GM06990 (cell line): ENCODE measurements at regions not wholly inside any gene's neighbourhood (a gene's known extent, or its start where the extent isn't known, plus 50 kb on each side); places are given as distances from the start of the nearest gene placed in this dataset.

Experiments used
- DNase-seq: peaks from one replicate; pipeline ENCODE4 v3.0.0-alpha.2; 2011; ENCODE audit not compliant: insufficient read length; ENCODE audit errors: extremely low read depth
- H3K27me3 ChIP-seq: replicated peaks from 2 replicates; pipeline ENCODE4 v1.6.0; 2011; ENCODE audit warnings: low read length; ENCODE audit not compliant: control insufficient read depth, insufficient read depth
- H3K36me3 ChIP-seq: 2 replicates; pipeline ENCODE4 v1.5.1; 2011; ENCODE audit warnings: low read length; ENCODE audit not compliant: control insufficient read depth, insufficient read depth
- H3K4me3 ChIP-seq: replicated peaks from 2 replicates; pipeline ENCODE4 v1.5.1; 2011; ENCODE audit warnings: low read depth, mild to moderate bottlenecking, control low read depth, low read length
- CTCF ChIP-seq: IDR thresholded peaks from 2 replicates; pipeline ENCODE4 v1.5.1; 2011; ENCODE audit warnings: low read length, control low read depth, mild to moderate bottlenecking, inconsistent platforms; ENCODE audit not compliant: insufficient read depth, poor library complexity, severe bottlenecking

- no peak overlapping the region for H3K4me3 ChIP-seq
- no peaks in the 10 kb centered on the region for H3K36me3 ChIP-seq
- H3K27me3 ChIP-seq, result no peaks in the 10 kb centered on the region; the same call in 1 of the 2 replicates
- no peak for DNase-seq
- no peak for TF ChIP-seq CTCF
Measured at GRCh38 chr14:104439625-104440024, 139.9 kb upstream of the C14orf180 start.

- no peak for DNase-seq
- no peak overlapping the region for H3K4me3 ChIP-seq
- no peaks in the 10 kb centered on the region for H3K36me3 ChIP-seq
- TF ChIP-seq CTCF, result no peak
- no peaks in the 10 kb centered on the region; the same call in 1 of the 2 replicates for H3K27me3 ChIP-seq
Measured at GRCh38 chr14:104440297-104440956, 139.1 kb upstream of the C14orf180 start.

- Histone ChIP-seq H3K36me3 (no peaks in the 10 kb centered on the region), H3K4me3 (no peak overlapping the region), H3K27me3 (no peaks in the 10 kb centered on the region; the same call in 1 of the 2 replicates)
- TF ChIP-seq CTCF, result no peak
- no peak for DNase-seq
Measured at GRCh38 chr14:104441275-104442106, 138.1 kb upstream of the C14orf180 start.

- Histone ChIP-seq H3K36me3 (no peaks in the 10 kb centered on the region), H3K27me3 (no peaks in the 10 kb centered on the region; the same call in 1 of the 2 replicates), H3K4me3 (no peak overlapping the region)
- no peak for TF ChIP-seq CTCF
- DNase-seq, result no peak
Measured at GRCh38 chr14:104442107-104442551, 137.4 kb upstream of the C14orf180 start.

- H3K36me3 ChIP-seq, result no peaks in the 10 kb centered on the region
- no peak overlapping the region for H3K4me3 ChIP-seq
- no peak for TF ChIP-seq CTCF
- DNase-seq, result no peak
- H3K27me3 ChIP-seq, result no peaks in the 10 kb centered on the region; the same call in 1 of the 2 replicates
Measured at GRCh38 chr14:104442631-104443390, 136.8 kb upstream of the C14orf180 start.
